Renal pelvis (tissue), 1 donor: ENCODE measurements at regions not wholly inside any gene's neighbourhood (a gene's known extent, or its start where the extent isn't known, plus 50 kb on each side); places are given as distances from the start of the nearest gene placed in this dataset.
"Not testable (repeated sequence)": the region's sequence is repeated elsewhere in the genome, so short reads cannot be mapped to it uniquely, and the experiment has no call there.

Experiments used
- DNase-seq: peaks from one replicate; pipeline ENCODE4 v3.0.0-alpha.2; 2013

DNA sequence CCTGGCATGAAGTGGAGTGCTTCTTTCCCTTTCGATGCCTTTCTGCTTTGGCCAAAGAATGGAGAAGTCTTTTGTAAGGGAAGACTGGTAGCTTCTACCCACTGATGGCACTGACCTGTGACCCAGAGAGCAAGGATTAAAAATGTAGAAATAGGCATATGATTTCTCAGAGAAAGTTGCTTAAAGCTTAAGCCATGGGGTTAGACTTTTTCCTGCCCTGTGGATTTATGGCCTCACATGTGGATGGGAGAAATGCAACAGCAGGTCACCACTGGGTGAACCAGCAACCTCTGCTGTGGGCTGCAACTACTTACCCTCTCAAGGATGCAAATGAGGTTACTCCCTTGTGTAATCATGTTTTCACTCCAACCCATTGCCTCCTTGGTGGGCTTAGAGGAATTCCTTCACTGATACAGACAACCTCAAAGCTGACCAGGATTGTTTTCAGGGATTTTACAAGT, 86.7 kb upstream of the CDC42EP3 start:
- not testable (repeated sequence) for DNase-seq

DNA sequence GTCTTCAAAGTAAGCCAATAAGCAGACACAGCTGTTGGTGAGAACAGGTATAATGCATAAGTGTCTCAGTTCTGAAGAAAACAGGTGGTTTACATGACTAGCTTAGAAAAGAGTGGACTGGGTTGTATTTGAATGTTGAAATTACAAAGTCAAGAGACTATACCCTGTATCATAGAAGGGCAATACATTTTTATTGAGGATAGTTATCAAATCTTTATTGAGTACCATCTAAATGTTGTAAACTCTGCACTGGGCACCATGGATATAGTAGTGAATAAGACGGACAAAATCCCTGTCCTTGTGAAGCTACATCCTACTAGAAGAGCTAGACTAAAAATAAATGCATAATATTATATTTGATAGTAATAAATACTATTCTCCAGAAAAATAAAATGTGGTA, 88.5 kb upstream of the CDC42EP3 start:
- not testable (repeated sequence) for DNase-seq

DNA sequence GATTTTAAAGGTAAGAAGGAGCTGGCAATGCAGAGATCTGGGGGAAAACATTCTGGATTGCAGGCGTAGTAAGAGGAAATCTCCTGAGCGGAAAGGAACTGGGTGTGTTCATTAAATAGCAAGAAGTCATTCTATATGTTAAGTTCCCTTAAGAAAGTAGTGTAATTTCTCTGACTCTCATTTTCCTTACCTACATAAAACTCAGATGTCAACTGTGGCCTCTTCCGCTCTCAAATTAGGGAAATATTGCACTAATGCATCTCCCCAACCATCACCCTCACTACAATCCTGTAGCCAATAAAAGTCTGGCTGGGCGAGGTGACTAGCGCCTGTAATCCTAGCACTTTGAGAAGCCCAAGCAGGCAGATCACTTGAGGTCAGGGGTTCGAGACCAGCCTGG, 89.0 kb upstream of the CDC42EP3 start:
- no peak for DNase-seq

DNA sequence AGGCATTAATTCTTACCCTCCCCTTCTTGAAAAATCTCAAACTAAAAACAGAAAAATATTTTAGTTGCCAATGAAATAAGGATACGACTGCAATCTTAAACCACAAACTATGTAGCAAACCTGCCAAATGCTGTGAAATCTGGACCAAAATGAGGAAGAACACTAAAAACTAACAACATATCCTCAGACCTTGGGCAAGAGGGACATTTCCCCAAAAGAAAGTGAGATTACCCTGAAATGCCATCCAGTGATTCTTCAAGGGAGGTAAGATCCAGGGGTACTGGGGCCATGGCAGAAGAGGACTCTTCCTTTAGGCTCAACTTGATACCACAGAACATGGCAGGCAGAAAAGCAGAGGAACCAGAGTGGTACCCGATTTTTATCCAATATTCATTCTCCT, 90.8 kb upstream of the CDC42EP3 start:
- DNase-seq: not testable (repeated sequence)

DNA sequence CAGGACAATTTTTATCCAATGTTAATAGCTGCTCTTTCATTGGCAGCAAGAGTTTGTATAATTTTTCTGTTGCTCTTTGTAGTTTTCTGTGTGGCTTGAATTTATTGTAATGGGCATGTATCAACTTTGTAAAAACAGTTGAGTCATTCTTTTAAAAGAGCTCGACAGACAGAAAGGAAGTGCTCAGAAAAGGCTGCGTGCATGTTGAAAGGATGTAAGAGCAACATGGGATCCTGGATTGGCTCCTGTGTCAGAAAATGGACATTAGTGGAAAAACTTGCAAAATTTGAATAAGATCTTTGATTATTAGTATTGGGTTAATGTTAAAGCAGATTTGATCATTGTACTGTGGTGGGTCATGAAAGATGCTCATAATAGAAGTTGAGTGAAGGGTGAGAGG, 93.3 kb upstream of the CDC42EP3 start:
- DNase-seq: no peak

DNA sequence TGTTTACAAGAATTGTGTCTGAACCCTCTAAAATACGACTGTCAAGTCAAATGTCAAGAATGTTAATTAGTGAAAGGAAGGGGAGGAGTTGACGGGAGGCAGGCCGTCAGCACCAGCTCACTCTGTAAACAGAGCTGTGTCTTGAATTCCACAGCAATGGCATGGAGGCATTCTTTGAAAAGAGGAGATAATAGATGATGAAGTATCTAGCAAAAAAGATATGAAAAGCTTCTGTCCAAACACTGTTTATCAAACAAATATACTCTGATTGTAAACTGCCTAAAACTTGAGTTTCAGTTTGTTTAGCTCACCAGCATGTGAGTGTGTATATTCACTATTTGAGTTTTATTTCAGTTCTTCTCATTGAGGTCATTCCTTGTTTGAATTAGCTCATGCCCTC, 94.7 kb upstream of the CDC42EP3 start:
- no peak for DNase-seq

DNA sequence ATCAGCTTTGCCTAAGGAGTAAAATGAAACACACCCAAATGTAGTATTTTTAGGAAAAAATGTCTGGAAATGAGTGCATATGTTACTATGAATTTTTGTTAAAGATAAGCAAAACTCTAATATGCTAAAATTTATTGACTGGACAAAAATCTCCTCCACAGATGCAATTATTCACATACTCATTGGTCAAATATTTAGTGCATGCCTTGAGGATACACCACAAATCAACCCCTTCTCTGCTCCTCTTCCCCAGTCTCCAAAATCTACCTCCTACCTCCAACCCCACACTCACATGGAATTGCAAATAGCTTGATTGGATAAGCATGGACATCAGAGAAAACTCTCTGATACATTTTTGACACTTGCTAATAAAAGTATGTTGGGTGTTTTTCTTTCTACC, 95.6 kb upstream of the CDC42EP3 start:
- no peak for DNase-seq

DNA sequence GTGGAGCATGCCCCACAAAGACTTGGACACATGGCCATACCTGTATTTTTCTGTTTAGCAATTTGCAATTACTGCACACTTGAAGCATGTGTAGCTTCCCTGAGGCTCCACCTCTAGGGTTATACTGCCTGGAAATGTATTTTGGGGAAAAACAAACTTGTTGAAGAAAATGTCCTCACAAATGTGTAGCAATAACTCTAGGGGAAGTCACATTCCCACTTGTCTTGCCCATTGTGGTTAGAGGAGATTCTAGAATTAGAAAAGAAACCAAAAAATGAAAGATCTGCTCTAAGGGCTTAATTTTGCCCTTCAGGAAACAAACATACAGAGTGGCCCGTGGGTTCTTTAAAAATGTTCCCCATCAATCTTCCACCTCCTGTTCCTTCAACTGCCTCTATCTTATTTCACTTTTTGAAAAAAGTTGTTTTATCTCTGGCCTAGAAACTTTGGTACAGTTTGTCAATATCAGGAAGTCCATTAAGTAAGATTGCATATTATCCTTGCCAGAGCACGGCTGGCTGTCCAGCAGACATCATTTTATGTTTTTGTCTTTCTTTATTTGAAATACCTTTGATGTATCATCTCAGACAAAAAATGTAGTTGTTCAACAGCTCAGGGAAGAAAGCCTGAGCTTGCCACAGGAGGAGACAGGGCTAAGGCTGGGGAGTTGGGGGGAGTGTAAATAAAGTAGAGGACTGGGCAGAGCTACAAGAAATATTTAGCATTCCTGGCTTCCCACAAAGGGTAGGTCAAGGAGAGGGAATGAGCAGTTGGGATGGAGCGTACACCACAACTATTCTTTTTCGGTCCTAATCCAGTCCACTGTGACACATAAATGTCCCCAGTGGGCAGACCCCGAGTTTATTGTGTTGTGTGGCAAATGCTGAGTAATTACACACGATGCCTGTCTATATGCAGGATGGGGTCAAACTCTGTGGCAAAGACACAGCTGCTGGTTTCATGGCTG, 96.8 kb upstream of the CDC42EP3 start:
- no peak for DNase-seq

DNA sequence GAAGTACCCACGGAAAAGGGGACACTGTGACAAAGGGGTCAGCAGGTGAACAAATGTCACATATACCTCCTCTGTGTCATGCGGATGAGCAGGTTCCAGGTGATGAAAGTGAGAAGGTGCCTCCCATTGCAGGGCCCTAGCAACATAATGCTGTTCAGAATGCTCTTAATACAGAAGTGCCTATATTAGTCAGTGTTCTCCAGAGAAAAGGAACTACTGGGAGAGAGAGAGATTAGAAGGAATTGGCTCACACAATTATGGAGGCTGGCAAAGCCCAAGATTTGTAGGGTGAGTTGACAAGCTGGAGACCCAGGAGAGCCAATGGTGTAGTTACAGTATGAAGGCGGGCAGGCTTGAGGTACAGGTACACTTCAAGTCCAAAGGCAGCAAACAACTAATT, 98.1 kb upstream of the CDC42EP3 start:
- DNase-seq: no peak

DNA sequence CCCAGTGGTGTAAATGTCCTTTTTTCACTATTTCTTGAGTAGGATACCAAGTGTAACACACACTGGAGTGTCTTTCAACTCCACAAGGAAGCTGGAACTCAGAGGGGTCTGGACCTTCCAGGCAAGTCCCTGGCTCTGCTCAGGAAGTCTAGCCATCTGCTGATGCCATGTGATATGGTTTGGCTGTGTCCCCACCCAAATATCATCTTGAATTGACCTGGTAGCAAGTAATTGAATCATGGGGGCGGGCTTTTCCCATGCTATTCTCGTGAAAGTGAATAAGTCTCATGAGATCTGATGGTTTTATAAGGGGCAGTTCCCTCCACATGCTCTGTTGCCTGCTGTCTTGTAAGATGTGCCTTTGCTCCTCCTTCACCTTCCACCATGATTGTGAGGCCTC, 99.4 kb upstream of the CDC42EP3 start:
- no peak for DNase-seq

DNA sequence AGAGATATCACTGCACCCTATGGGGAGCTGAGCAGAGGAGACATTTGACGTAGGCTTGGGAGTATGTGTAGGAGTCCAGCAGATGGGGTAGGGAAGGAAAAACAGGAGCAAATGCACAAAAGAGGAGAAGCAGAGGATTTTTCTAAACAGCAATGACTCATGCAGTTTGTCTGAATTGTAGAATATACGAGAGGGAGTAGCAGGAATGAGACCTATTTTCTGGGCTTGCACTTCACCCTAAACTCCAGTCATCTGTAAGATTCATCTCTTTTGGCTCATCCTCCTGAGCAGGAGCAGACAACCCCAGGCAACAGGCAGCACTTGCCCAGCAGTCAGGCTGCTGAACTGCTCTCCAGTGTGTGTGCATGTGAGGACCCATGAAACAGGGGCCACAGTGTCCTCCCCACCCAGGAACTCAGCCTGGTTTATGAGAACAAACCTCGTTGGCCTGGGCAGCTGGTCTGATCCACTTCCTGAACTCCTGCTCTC, 100.2 kb upstream of the CDC42EP3 start:
- DNase-seq: no peak

DNA sequence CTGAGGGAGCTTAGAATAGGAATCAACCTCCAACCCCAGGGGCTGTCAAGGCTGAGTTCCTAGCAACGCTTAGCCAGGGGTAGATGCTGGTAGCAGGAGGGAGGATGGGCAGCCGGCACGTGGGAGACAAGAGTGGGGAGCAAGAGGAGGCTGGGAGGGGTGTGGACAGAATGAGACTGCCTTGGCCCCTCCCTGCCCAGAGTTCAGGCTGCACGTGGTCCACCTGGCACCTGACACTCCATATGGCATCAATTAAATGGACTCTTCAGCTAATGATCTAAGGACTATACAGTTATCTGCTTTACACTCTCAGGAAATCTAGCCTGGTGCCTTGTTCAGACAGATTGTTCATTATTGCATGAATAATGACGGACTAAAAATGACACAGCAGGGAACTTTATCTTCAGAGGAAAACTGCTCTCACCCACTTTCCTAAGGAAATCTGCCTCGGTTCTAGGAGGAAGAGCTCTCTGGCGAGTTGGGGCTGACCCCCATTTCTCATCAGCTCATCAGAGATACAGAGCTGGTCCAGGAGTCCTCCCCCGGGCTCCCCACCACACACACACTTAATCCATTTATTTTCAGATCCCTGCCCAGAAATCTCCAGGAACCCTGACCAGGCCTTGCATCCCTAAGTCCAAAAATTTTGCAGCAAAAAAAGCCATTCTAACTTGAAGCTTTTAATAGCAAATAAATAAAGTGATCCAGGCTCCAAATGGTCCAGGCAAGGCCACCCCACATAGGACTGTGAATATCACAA, 102.1 kb upstream of the CDC42EP3 start:
- DNase-seq: no peak

DNA sequence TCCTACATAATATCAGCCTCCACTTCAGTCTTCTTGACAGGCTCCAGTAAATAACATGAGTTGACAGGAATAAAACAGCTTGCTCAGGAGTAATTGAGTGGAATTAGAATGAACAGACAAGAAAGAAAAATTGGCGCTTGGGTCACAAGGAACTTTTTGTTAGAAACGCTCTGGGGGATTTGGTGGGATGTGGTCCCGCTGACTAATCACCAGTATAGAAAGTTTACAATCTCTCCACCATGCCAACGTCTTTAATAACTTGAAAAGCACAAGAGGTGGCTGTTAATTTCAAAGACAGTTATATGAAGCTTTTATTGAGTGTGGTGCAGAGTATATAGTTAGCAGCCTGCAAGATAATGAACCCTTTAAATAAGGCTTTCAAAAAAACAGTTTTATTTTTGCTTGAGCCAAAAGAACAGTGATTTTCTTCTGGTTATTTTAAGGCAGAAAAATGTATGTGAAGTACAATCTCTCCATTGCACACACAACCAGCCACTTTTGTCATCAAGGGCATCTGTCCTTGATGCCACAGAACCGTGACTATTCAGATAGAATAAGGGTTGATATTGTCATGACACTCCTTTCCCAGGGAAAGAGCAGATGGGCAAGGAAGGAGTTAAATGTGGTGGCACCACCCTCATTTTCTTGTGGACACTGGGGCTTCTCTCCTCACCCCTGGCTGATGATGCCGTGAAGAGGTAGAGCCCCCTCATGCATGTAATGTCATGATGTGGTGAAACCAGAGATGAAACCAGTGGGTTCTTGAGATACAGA, 102.9 kb upstream of the CDC42EP3 start:
- not testable (repeated sequence) for DNase-seq

DNA sequence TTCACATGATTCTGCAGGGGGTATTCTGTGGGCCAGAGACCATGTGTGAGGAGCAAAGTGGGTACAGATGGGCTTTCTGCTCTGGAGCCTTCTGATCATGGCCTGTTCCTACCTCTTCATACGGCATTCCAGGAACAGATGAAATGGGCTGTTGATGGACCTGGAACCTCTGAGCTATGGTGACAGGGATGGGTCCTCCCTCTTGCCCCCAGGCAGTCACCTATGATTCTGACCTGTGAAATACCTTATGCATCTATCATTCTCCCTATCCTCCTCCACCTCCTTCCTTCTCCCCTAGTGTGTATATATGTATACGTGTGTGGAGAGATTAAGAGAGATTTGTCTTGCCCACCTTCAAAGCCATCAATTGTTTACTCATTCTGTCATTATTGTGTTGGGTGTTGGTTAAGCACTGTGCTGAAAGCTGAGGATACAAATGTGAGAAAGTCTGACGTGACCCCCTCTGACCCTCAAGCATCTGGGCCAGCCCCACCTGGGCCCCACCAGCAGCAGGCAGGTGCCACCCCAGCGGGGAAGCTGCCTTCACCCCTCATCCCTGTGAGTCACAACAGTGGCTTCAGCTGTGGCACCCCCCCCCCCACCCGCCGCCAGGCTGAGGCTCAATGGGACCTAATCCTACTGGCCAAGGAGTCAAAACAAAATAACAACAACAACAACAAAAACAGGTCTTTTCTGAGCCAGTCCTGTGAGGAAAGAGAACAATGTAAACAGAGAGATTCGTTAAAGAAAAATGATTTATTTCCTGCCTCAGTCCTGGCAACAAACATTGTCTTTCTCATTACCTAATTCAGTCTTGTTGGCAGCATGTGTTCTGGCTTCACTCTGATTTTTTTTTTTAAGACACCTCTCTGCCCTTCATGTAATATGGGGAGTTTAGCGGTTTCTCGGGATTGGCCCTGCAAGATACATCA, 103.8 kb upstream of the CDC42EP3 start:
- DNase-seq: no peak

DNA sequence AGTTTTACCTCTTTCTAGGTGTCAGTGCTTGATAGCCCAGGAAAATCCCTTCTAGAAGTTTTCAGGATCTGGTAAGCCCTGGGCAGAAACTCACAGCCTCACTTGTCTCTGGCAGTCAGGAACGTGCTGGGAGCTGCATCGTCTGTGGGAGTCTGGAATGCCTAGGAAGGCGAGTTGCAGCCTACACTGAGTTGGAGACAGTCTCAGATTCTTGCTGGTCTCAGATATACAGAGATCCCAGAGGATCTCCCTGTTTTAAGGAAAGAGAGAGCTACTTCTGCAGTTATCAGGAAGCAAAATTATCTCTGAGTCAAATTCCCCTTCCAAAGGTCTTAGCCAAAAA, 104.4 kb upstream of the CDC42EP3 start:
- DNase-seq: no peak

DNA sequence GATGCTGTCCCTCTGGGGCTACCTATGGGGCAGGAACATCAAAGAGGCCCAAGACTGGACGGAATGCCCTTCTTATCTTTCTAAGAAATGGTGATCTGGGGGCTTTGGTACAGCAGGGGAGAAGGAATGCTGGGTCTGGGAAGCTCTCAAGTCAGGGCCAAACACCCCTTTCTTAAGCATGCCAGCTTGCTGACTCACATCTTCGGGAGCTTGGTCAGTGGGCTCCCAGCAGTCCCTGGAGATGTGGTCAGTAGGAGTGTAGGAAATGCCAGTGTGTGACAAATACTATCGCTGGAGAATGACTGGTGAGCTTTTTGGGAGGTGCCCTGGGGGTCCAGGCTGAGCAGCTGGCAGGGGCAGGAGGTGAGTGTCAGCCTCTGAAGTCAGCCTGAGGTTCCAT, 105.0 kb upstream of the CDC42EP3 start:
- no peak for DNase-seq

DNA sequence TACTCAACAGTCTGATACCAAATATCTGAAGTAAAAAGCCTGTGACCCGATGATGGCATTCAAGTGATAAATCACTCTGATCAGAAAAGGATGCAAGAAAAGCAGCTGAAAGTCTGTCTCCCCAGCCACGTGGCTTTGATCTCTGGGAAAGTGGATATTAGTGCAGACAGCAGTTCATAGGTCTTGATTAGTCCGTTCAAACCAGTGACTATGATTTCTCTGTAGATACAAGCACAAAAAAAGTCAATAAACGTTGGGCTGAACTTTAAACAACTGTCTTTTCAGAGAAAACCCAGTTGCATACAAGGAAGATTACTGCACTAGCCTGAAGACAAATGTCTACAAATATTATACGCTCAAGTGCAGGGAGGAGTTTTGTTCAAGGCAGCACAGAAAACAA, 107.7 kb upstream of the CDC42EP3 start:
- DNase-seq: no peak

DNA sequence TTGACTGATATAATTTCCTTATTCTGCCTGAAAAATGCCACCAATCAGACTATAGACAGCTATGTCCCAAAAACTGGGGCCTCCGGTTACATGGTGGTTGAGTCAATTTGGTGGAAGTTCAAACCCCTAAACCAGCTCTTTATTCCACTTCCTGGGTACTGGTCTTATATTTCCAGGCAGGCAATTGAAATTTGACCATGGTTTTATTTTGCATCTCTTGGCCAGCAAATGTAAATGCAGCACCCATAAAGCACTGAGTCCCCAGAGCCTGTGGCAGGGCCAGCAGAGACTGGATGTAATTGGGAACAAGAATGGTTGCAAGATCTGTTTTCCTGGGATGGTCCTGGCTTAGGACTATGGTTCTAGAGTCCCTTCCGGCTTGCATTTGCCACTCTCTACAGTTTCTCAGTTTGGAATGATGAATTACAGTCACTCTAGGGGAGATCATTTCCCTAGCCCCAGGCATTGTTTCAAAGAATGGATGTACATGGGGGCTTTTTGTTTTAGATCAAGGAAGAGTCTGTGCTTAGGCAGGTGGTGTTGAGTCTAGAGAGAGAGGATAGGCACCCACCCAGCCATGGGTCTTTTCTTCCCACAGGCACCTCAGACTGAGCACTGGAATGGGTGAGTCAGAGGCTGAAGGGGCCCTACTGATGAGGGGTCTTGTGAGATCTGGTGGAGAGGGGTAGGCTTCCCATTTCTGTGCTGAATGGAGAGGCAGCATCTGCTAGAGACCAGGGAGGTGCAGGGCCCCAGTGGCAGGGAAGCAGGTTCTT, 108.4 kb upstream of the CDC42EP3 start:
- DNase-seq: no peak

DNA sequence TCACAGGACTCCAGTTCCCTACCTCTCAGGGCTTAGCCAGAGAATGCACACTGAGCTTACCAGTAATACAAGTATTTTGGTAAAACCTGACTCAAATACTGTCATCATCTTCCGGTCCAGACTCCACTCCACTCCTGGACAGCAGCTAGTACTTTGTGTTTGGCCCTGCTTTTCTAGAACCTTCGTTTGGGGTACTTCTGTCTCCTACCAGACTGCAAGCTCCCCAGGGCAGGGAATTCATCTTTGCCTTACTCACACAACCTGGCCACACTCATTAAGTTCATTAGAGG, 108.9 kb upstream of the CDC42EP3 start:
- DNase-seq: no peak

DNA sequence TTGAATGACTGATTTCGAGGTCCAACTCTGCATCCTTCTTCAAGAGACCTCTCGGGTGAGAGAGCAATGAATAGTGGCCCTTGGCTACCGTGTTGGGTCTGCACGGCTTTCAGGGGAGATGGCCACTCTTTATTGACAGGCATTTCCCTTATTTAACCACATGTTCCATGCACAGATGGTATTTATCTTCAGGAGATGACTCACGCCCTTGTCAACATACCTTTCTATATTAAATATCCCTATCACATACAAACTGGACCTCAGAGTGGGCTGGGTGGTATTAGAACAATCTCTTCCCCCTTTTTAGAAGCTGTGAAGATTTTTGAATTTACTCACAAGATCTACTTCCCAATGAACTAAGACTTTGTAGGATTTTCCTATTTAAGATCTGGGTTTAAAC, 109.6 kb upstream of the CDC42EP3 start:
- no peak for DNase-seq
